ENCODE measurements at regions not wholly inside any gene's neighbourhood (a gene's known extent, or its start where the extent isn't known, plus 50 kb on each side); places are given as distances from the start of the nearest gene placed in this dataset.

DNA sequence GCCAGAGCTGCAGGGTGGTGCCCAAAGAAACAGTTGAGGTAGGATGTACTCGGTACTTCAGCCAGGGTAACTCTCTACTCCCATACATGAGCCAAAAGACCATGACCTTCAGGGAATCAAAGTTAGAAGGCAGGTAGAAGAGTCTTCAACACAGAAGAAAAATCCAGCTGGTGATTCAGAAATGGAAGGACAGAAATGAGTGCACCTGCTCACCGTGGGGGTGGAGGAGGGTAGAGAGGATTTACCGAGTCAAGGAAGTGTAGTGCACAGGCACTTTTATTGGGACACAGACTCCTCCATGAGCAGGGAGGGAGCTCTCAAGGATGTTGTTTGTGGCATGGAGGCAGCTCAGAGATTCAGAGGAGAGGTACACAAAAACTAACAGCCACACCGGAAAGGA, 330.3 kb upstream of the PRDM1 start:
- TF ChIP-seq YY1 (IDR thresholded peaks at IDR 0.05; ENCODE audit: insufficient read depth, insufficient read length), result no peak
- TF ChIP-seq SUZ12 (IDR thresholded peaks at IDR 0.05; ENCODE audit: extremely low read depth, insufficient read depth, insufficient read length), result no peak
- TF ChIP-seq ZNF274 (IDR thresholded peaks at IDR 0.05; ENCODE audit: low read depth, low read length), result no peak
- Histone ChIP-seq H3K27me3 (ENCODE audit: insufficient read depth, insufficient read length) (no peaks in the 10 kb centered on the region), H3K9me3 (ENCODE audit: insufficient read depth, low read length) (peaks cover 3% of the 10 kb centered on the region; the same call in 1 of the 2 replicates), H3K36me3 (ENCODE audit: insufficient read depth, insufficient read length, low read length) (no peaks in the 10 kb centered on the region), H3K9ac (ENCODE audit: insufficient read length, low read depth) (no peak overlapping the region), H3K4me1 (ENCODE audit: insufficient read depth, insufficient read length) (peaks cover 2% of the 10 kb centered on the region), H3K4me3 (ENCODE audit: insufficient read length, low read depth) (no peak overlapping the region)
- no peak for DNase-seq (ENCODE audit: low read depth, low spot score)

DNA sequence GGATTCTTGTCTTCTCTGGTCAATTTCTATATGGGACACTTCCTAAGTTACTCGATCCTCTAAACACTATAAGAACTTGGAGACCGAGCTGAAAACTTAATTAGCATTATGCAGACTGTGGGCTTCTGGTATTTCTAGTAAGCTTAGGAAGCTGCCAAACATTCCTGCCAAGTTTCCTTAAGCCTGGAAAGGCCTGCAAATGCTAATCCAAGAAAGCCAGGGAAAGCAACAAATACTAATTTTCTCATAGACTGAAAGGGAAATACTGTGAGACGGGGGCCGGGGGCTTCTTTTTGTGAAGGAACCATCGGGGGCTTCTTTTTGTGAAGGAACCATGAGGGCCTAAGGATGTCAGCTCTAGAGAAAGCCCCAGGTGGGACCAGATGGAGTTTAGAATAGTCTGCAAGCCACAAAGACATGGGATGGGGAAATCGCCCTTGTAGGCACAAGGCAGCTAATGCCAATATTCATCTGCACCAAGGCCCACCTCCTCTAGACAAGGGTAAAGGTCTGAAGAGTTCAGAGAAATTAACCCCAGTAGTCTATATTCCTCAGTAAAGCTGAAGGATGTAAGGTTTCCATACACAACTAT, 332.4 kb upstream of the PRDM1 start:
- peaks cover 3% of the 10 kb centered on the region; the same call in 1 of the 2 replicates for H3K9me3 ChIP-seq (ENCODE audit: insufficient read depth, low read length)
- no peak overlapping the region for H3K4me3 ChIP-seq (ENCODE audit: insufficient read length, low read depth)
- H3K4me1 ChIP-seq (ENCODE audit: insufficient read depth, insufficient read length), result peaks cover 2% of the 10 kb centered on the region
- H3K36me3 ChIP-seq (ENCODE audit: insufficient read depth, insufficient read length, low read length), result no peaks in the 10 kb centered on the region
- TF ChIP-seq ZNF274 (IDR thresholded peaks at IDR 0.05; ENCODE audit: low read depth, low read length) (no peak), SUZ12 (IDR thresholded peaks at IDR 0.05; ENCODE audit: extremely low read depth, insufficient read depth, insufficient read length) (no peak), YY1 (IDR thresholded peaks at IDR 0.05; ENCODE audit: insufficient read depth, insufficient read length) (no peak)
- H3K27me3 ChIP-seq (ENCODE audit: insufficient read depth, insufficient read length), result no peaks in the 10 kb centered on the region
- peak; percentile 22 for DNase-seq (ENCODE audit: low read depth, low spot score)
- H3K9ac ChIP-seq (ENCODE audit: insufficient read length, low read depth), result peak overlapping the region; percentile 26

DNA sequence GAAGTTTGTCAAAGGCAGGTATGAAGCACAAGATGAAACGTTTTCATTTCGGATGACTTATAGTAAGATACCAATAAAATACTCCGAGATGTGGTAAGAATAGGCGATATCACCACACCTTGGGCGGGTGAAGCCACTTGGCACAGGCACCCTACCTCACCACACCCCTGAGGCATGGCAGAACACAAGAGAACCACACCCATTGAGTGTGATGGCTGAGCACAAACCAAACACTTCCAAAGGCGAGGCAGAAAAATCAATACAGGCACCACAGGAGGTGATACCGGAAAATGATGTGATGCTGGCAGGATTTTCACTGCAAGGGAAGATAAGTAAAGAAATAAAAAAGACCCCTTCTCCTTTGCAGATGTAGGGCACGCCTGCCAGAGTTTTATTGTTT, 332.9 kb upstream of the PRDM1 start:
- Histone ChIP-seq H3K4me3 (ENCODE audit: insufficient read length, low read depth) (no peak overlapping the region), H3K27me3 (ENCODE audit: insufficient read depth, insufficient read length) (no peaks in the 10 kb centered on the region), H3K36me3 (ENCODE audit: insufficient read depth, insufficient read length, low read length) (no peaks in the 10 kb centered on the region), H3K4me1 (ENCODE audit: insufficient read depth, insufficient read length) (peaks cover 2% of the 10 kb centered on the region), H3K9me3 (ENCODE audit: insufficient read depth, low read length) (peaks cover 3% of the 10 kb centered on the region; the same call in 1 of the 2 replicates), H3K9ac (ENCODE audit: insufficient read length, low read depth) (no peak overlapping the region)
- TF ChIP-seq ZNF274 (IDR thresholded peaks at IDR 0.05; ENCODE audit: low read depth, low read length), result no peak
- no peak for TF ChIP-seq SUZ12 (IDR thresholded peaks at IDR 0.05; ENCODE audit: extremely low read depth, insufficient read depth, insufficient read length)
- no peak for TF ChIP-seq YY1 (IDR thresholded peaks at IDR 0.05; ENCODE audit: insufficient read depth, insufficient read length)
- DNase-seq (ENCODE audit: low read depth, low spot score), result no peak

DNA sequence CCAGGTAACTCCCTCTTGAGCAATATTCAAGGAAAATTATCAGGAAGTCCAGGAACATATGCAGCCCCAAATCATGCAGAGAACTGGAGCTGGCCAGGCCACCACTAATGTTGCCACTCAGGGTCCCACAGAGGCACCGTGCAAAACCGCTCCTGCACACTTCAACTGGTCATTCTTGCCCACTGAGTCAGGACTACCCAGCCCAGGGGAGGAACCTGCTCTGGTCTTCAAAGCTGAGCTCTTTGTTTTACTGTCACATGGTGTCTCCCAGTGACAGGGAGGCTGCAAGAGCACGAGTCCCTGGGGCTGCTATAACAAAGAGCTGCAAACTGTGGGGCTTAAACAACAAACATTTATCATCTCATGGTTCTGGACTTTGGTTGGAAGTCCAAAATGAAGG, 336.0 kb upstream of the PRDM1 start:
- no peaks in the 10 kb centered on the region for H3K27me3 ChIP-seq (ENCODE audit: insufficient read depth, insufficient read length)
- H3K9ac ChIP-seq (ENCODE audit: insufficient read length, low read depth), result no peak overlapping the region
- no peak overlapping the region for H3K4me3 ChIP-seq (ENCODE audit: insufficient read length, low read depth)
- no peak for DNase-seq (ENCODE audit: low read depth, low spot score)
- no peaks in the 10 kb centered on the region for H3K36me3 ChIP-seq (ENCODE audit: insufficient read depth, insufficient read length, low read length)
- H3K4me1 ChIP-seq (ENCODE audit: insufficient read depth, insufficient read length), result peaks cover 2% of the 10 kb centered on the region
- H3K9me3 ChIP-seq (ENCODE audit: insufficient read depth, low read length), result no peaks in the 10 kb centered on the region; the same call in 1 of the 2 replicates
- TF ChIP-seq YY1 (IDR thresholded peaks at IDR 0.05; ENCODE audit: insufficient read depth, insufficient read length), result no peak
- TF ChIP-seq ZNF274 (IDR thresholded peaks at IDR 0.05; ENCODE audit: low read depth, low read length), result no peak
- no peak for TF ChIP-seq SUZ12 (IDR thresholded peaks at IDR 0.05; ENCODE audit: extremely low read depth, insufficient read depth, insufficient read length)

DNA sequence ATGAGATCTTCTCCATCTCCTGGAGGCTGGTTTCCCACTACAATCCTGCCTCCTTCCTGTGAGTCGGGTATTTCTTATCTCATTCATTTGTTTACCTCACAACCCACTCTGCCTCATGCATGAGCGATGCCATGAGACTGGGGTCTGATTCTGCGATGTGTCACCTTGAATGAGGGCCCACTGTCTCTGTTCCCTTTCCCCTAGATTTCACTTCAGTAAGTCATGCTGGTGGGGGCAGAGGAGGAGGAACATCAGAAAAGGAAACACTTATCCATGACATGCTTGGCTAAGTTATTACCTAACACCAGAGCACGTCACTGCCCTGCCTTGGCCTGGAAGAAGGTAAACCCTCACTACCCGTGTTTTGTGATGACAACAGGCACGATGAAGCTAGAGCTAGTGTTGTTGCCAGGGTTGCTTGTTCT, 337.4 kb upstream of the PRDM1 start:
- no peak overlapping the region for H3K4me3 ChIP-seq (ENCODE audit: insufficient read length, low read depth)
- no peaks in the 10 kb centered on the region for H3K9me3 ChIP-seq (ENCODE audit: insufficient read depth, low read length)
- peaks cover 2% of the 10 kb centered on the region for H3K4me1 ChIP-seq (ENCODE audit: insufficient read depth, insufficient read length)
- H3K27me3 ChIP-seq (ENCODE audit: insufficient read depth, insufficient read length), result no peaks in the 10 kb centered on the region
- TF ChIP-seq SUZ12 (IDR thresholded peaks at IDR 0.05; ENCODE audit: extremely low read depth, insufficient read depth, insufficient read length) (no peak), YY1 (IDR thresholded peaks at IDR 0.05; ENCODE audit: insufficient read depth, insufficient read length) (no peak), ZNF274 (IDR thresholded peaks at IDR 0.05; ENCODE audit: low read depth, low read length) (no peak)
- no peak for DNase-seq (ENCODE audit: low read depth, low spot score)
- no peak overlapping the region for H3K9ac ChIP-seq (ENCODE audit: insufficient read length, low read depth)
- H3K36me3 ChIP-seq (ENCODE audit: insufficient read depth, insufficient read length, low read length), result no peaks in the 10 kb centered on the region

DNA sequence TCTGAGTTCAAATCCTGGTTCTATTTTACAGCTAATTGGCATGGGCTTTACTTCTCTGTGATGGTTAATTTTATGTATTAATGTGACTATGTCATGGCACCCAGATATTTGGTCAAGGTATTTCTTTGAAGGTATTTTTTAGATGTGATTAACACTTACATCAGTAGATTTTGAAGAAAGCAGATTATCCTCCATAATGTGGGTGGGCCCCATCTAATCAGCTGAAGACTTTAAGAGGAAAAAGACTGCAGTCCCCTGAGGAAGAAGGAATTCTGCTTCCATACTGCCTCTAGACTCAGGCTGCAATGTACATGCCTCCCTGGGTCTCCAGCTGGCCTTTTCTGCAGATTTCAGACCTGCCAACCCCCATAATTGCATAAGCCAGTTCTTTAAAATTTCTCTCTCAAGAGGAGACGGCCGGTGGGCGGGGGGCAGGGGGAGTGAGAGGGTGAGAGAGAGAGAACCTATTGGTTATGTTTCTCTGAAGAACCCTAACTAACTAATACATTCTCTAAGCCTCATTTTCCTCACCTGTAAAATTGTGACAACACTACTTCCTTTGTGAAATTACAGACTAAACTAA, 338.2 kb upstream of the PRDM1 start:
- TF ChIP-seq YY1 (IDR thresholded peaks at IDR 0.05; ENCODE audit: insufficient read depth, insufficient read length) (no peak), SUZ12 (IDR thresholded peaks at IDR 0.05; ENCODE audit: extremely low read depth, insufficient read depth, insufficient read length) (no peak), ZNF274 (IDR thresholded peaks at IDR 0.05; ENCODE audit: low read depth, low read length) (no peak)
- H3K4me1 ChIP-seq (ENCODE audit: insufficient read depth, insufficient read length), result no peaks in the 10 kb centered on the region
- no peaks in the 10 kb centered on the region for H3K27me3 ChIP-seq (ENCODE audit: insufficient read depth, insufficient read length)
- no peak overlapping the region for H3K9ac ChIP-seq (ENCODE audit: insufficient read length, low read depth)
- no peaks in the 10 kb centered on the region for H3K9me3 ChIP-seq (ENCODE audit: insufficient read depth, low read length)
- no peaks in the 10 kb centered on the region for H3K36me3 ChIP-seq (ENCODE audit: insufficient read depth, insufficient read length, low read length)
- H3K4me3 ChIP-seq (ENCODE audit: insufficient read length, low read depth), result no peak overlapping the region
- no peak for DNase-seq (ENCODE audit: low read depth, low spot score)

DNA sequence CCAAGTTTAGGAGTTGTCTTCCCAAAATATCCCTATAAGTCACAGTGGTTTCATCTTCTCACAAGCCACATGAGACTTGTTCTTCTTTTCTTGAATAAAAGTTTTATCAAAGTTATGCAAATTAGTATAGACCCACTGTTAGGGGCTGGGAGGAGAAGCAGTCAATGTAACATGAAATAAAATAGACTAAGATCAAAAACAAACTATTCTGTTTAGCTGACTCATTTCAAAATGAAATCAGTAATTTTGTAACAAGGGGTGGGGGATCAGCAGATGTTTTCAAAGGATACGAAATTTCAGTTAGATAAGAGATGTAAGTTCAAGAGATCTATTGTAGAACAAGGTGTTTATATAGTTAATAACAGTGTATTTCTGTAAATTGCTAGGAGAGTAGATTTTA, 339.6 kb upstream of the PRDM1 start:
- no peak for TF ChIP-seq ZNF274 (IDR thresholded peaks at IDR 0.05; ENCODE audit: low read depth, low read length)
- TF ChIP-seq SUZ12 (IDR thresholded peaks at IDR 0.05; ENCODE audit: extremely low read depth, insufficient read depth, insufficient read length), result no peak
- no peak for TF ChIP-seq YY1 (IDR thresholded peaks at IDR 0.05; ENCODE audit: insufficient read depth, insufficient read length)
- DNase-seq (ENCODE audit: low read depth, low spot score), result no peak
- Histone ChIP-seq H3K36me3 (ENCODE audit: insufficient read depth, insufficient read length, low read length) (no peaks in the 10 kb centered on the region), H3K9ac (ENCODE audit: insufficient read length, low read depth) (no peak overlapping the region), H3K4me3 (ENCODE audit: insufficient read length, low read depth) (no peak overlapping the region), H3K4me1 (ENCODE audit: insufficient read depth, insufficient read length) (no peaks in the 10 kb centered on the region), H3K9me3 (ENCODE audit: insufficient read depth, low read length) (no peaks in the 10 kb centered on the region), H3K27me3 (ENCODE audit: insufficient read depth, insufficient read length) (no peaks in the 10 kb centered on the region)
